ENCODE measurements at regions not wholly inside any gene's neighbourhood (a gene's known extent, or its start where the extent isn't known, plus 50 kb on each side); places are given as distances from the start of the nearest gene placed in this dataset.

- TF ChIP-seq CTCF (IDR thresholded peaks at IDR 0.05): no peak
- TF ChIP-seq POLR2A (IDR thresholded peaks at IDR 0.05): no peak
Measured at GRCh38 chr3:11948331-11948730, 55.9 kb upstream of the SYN2 start.
